IPS DF 6.9 (cell line): ENCODE measurements at regions not wholly inside any gene's neighbourhood (a gene's known extent, or its start where the extent isn't known, plus 50 kb on each side); places are given as distances from the start of the nearest gene placed in this dataset.

ENCODE experiments used
- DNase-seq: peaks from one replicate; pipeline ENCODE4 v3.0.0-alpha.2; 2013; ENCODE audit warnings: low read depth, low spot score
- H3K27ac ChIP-seq: one replicate; pipeline ENCODE4 v1.5.1; 2013; ENCODE audit warnings: low read length, control low read depth
- H3K27me3 ChIP-seq: 2 replicates; pipeline ENCODE4 v1.6.1; 2013; ENCODE audit warnings: mild to moderate bottlenecking, low read length; ENCODE audit not compliant: control insufficient read depth, insufficient read depth
- H3K36me3 ChIP-seq: 2 replicates; pipeline ENCODE4 v1.6.1; 2013; ENCODE audit warnings: low read length; ENCODE audit not compliant: control insufficient read depth, insufficient read depth
- H3K4me1 ChIP-seq: 2 replicates; pipeline ENCODE4 v1.6.1; 2013; ENCODE audit warnings: low read length; ENCODE audit not compliant: control insufficient read depth, insufficient read depth
- H3K4me3 ChIP-seq: 2 replicates; pipeline ENCODE4 v1.5.1; 2013; ENCODE audit warnings: mild to moderate bottlenecking, low read length
- H3K9me3 ChIP-seq: 2 replicates; pipeline ENCODE4 v1.6.1; 2013; ENCODE audit warnings: low read length, inconsistent platforms; ENCODE audit not compliant: control insufficient read depth, insufficient read depth
- WGBS: extraction: QIAGEN DNeasy Blood & Tissue Kit; methylation state at CpG from one replicate; pipeline ENCODE4 v1.1.7; 2013; ENCODE audit warnings: mixed read lengths, missing lambda C conversion rate; ENCODE audit not compliant: insufficient read length, insufficient coverage; 5-methylcytosine and 5-hydroxymethylcytosine counted together

DNA sequence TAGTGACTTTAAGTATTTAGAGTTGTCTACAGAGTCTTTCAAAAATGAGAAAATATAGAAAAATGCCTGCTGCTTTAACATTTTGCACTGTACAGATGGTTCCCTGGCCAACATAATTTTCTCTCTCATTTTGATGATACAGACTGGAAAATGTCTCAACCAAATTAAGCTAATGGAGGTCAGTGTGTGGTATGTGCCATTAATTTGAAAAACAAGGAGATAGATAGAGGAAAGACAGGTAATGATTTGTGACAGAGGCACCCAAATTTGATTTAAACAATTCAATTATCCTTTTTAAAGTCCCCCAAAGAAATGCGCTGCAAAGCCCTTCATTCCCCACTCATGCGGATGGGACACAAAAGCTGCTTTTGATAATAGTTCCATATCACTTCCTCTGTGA is 140.0 kb downstream of the ASCL1 start:
- no peak for DNase-seq
- H3K27me3 ChIP-seq: no peaks in the 10 kb centered on the region
- H3K36me3 ChIP-seq: no peaks in the 10 kb centered on the region
- no peaks in the 10 kb centered on the region for H3K9me3 ChIP-seq
- WGBS: no CpG with 5 or more reads among the region's 2 CpGs
- H3K4me3 ChIP-seq: no peak overlapping the region
- H3K4me1 ChIP-seq: no peaks in the 10 kb centered on the region
- H3K27ac ChIP-seq: no peak overlapping the region

GRCh38 chr12:103100257-103100831 is 142.9 kb downstream of the ASCL1 start:
- Histone ChIP-seq H3K4me3 (no peak overlapping the region), H3K27ac (no peak overlapping the region), H3K27me3 (no peaks in the 10 kb centered on the region), H3K9me3 (no peaks in the 10 kb centered on the region), H3K36me3 (no peaks in the 10 kb centered on the region), H3K4me1 (no peaks in the 10 kb centered on the region)
- WGBS: no CpG with 5 or more reads among the region's 11 CpGs
- no peak for DNase-seq

DNA sequence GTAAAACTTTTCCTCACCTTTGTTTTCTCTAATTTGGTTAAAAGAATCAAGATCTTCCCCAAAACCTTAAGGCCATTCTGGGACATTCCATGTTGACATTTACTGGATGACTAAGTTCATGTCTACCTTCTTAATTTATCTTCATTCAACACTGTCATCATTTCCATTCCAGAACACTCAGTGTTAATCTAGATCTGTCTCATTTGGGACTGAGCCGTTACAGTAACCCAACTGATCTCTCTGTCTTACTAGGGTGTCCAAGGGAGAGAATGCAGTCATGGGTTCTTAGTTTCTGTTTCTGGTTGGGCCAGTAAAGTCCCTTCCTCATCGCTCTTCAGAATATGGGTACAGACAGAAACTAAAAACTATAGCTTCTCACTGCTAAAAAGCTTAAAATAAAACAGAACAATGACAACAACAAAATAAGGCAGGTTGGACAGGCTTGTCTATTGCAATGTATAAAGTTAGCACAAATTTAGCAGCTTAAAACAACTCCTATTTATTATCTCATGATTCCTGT is 144.8 kb downstream of the ASCL1 start:
- H3K27me3 ChIP-seq: no peaks in the 10 kb centered on the region
- H3K4me1 ChIP-seq: no peaks in the 10 kb centered on the region
- no CpG with 5 or more reads among the region's 2 CpGs for WGBS
- DNase-seq: no peak
- no peak overlapping the region for H3K27ac ChIP-seq
- H3K36me3 ChIP-seq: no peaks in the 10 kb centered on the region
- no peaks in the 10 kb centered on the region for H3K9me3 ChIP-seq
- no peak overlapping the region for H3K4me3 ChIP-seq

DNA sequence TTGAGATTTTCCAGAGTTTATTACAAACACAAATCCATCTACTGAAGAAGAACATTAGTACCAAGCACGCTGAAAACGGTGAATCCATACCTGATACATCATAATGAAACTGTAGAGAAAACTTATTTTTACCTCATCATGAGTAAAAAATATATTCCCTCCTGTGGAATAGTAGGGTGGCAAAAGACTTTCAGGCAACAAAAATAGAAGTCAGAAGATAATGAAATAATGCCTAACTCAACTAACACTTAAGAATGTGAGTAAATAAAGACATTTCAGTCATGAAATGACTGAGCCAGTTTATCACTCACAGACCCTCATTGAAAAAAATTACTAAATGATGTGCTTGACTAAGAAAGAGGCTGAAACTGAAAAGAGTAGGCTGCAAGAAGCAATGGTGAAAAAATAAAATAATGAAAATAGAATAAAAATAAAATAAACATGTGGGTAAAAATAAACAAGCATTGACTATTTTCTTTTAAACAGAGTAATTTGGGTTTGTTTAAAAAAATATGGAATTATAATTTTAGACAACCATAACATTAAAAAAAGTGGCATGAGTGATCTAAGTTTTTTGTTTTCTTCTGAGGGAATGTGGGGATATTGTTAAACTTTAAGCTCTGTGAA is 148.6 kb downstream of the ASCL1 start:
- WGBS: no CpG with 5 or more reads among the region's 2 CpGs
- no peaks in the 10 kb centered on the region for H3K9me3 ChIP-seq
- no peak overlapping the region for H3K27ac ChIP-seq
- no peak for DNase-seq
- H3K36me3 ChIP-seq: no peaks in the 10 kb centered on the region
- H3K4me1 ChIP-seq: no peaks in the 10 kb centered on the region
- H3K27me3 ChIP-seq: no peaks in the 10 kb centered on the region
- H3K4me3 ChIP-seq: no peak overlapping the region

GRCh38 chr12:103109861-103110260 is 152.4 kb downstream of the ASCL1 start:
- Histone ChIP-seq H3K27me3 (no peaks in the 10 kb centered on the region), H3K27ac (no peak overlapping the region), H3K4me3 (no peak overlapping the region), H3K36me3 (no peaks in the 10 kb centered on the region), H3K9me3 (no peaks in the 10 kb centered on the region), H3K4me1 (no peaks in the 10 kb centered on the region)
- no CpG with 5 or more reads among the region's 3 CpGs for WGBS
- no peak for DNase-seq

DNA sequence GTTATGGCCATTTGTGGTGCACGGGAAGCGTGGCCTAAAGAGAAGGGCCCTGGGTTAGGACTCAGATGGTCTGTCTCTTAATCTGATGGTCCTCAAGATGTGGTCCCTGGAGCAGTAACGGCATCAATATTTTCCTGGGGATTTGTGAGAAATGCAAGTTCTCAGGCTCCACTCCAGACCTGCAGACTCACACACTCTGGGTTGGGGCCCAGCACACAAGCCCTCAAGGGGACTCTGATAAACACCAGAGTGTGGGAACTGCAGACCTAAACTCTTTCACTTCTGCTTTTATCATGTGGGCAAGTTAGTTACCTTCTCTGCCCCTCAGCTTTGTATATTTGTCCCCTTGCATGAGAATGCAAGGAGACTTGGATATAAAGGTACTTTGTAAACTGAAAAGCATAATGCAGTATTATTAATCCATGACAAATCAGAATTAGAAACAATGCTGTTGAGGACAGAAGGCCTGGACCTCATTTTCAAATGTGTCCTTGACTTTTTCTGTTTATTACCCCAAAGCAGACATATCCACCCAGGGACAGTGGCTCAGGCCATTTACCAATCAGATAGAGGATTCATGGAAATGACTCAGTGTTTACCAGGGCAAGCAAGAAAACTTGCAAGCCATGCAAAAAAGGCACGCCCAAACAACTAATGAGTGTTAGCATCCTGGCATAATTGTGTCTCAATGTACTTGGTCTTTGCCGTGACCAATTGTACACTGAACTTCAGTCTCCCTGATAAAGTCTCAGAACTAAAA is 157.0 kb downstream of the ASCL1 start:
- Histone ChIP-seq H3K4me1 (no peaks in the 10 kb centered on the region), H3K36me3 (no peaks in the 10 kb centered on the region), H3K27me3 (no peaks in the 10 kb centered on the region), H3K4me3 (no peak overlapping the region), H3K27ac (no peak overlapping the region), H3K9me3 (no peaks in the 10 kb centered on the region)
- WGBS: no CpG with 5 or more reads among the region's 5 CpGs
- no peak for DNase-seq

GRCh38 chr12:103128862-103129501 is 171.5 kb downstream of the ASCL1 start:
- H3K9me3 ChIP-seq: no peaks in the 10 kb centered on the region

DNA sequence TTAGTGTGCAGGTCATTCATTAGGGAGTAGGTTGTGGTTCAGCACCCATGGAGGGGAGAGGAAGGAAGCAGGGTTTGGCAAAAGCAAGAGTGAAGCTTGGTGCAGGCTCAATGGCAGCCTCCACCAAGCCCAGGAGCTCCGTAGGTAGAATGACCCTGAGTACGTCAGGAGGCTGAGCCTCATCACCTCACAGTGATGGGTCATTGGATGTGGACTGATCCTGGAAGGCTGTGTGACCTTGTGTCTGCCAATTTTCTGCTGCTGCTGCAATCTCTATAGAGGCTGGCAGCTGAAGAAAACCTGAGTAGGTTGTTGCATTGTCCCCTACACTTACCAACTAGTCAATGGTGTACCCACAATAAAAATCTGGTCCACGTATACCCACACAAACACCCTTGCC is 173.1 kb downstream of the ASCL1 start:
- Histone ChIP-seq H3K4me1 (no peaks in the 10 kb centered on the region), H3K36me3 (no peaks in the 10 kb centered on the region), H3K9me3 (no peaks in the 10 kb centered on the region), H3K27ac (no peak overlapping the region), H3K27me3 (no peaks in the 10 kb centered on the region), H3K4me3 (no peak overlapping the region)
- WGBS: no CpG with 5 or more reads among the region's 3 CpGs
- DNase-seq: no peak

More at GRCh38 chr12:103128862-103129501, 171.5 kb downstream of the ASCL1 start:
- Histone ChIP-seq H3K4me3 (no peak overlapping the region), H3K27me3 (no peaks in the 10 kb centered on the region), H3K4me1 (no peaks in the 10 kb centered on the region), H3K27ac (no peak overlapping the region), H3K36me3 (no peaks in the 10 kb centered on the region)
- whole genome bisulfite sequencing: no CpG with 5 or more reads among the region's 3 CpGs
- no peak for DNase-seq

GRCh38 chr12:103138538-103138937 is 181.1 kb downstream of the ASCL1 start:
- Histone ChIP-seq H3K4me1 (peaks cover 2% of the 10 kb centered on the region; the same call in 1 of the 2 replicates), H3K9me3 (no peaks in the 10 kb centered on the region), H3K4me3 (no peak overlapping the region), H3K27me3 (no peaks in the 10 kb centered on the region), H3K36me3 (no peaks in the 10 kb centered on the region), H3K27ac (no peak overlapping the region)
- DNase-seq: no peak
- no CpG with 5 or more reads among the region's 1 CpG for WGBS

DNA sequence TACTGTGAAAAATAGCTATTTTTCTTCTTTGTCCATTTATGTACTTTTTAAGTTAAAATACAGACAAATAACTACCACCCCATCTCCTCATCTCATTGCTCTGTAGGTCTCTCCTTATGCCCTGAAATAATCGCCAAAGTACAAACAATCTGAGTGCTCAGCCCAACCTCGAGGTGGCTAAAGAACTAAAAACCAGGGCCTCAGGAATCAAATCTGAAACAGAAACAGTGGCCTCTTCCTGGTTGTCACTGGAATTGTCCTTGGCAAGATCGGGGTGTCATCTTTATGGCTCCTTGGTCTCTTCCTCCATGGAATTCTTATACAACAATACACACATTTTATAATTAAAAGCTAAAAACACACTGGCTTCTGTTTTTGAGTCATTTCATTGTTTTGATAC is 182.4 kb downstream of the ASCL1 start:
- Histone ChIP-seq H3K36me3 (no peaks in the 10 kb centered on the region), H3K27me3 (no peaks in the 10 kb centered on the region), H3K9me3 (no peaks in the 10 kb centered on the region), H3K4me3 (no peak overlapping the region), H3K27ac (no peak overlapping the region), H3K4me1 (peaks cover 2% of the 10 kb centered on the region; the same call in 1 of the 2 replicates)
- DNase-seq: no peak
- WGBS: no CpG with 5 or more reads among the region's 3 CpGs
